Subcutaneous abdominal adipose tissue (tissue), 5 donors: ENCODE measurements at regions not wholly inside any gene's neighbourhood (a gene's known extent, or its start where the extent isn't known, plus 50 kb on each side); places are given as distances from the start of the nearest gene placed in this dataset.

Source experiments
- H3K27ac ChIP-seq: one replicate; pipeline ENCODE4 v1.7.0; 2013; ENCODE audit warnings: low read depth, mild to moderate bottlenecking, inconsistent platforms, low read length, moderate library complexity
- H3K27me3 ChIP-seq, 5 donors: one replicate each; pipeline ENCODE4 v1.7.0; 2013; ENCODE audit warnings: low read length in 5 of 5, inconsistent platforms in 1 of 5; ENCODE audit not compliant: control insufficient read depth in 5 of 5, insufficient read depth in 4 of 5
- H3K36me3 ChIP-seq, 5 donors: one replicate each; pipeline ENCODE4 v1.7.0; 2013; ENCODE audit warnings: low read length in 5 of 5; ENCODE audit not compliant: control insufficient read depth in 5 of 5, insufficient read depth in 5 of 5
- H3K4me1 ChIP-seq, 5 donors: one replicate each; pipeline ENCODE4 v1.7.0; 2013; ENCODE audit warnings: low read length in 5 of 5, mild to moderate bottlenecking in 3 of 5, moderate library complexity in 1 of 5; ENCODE audit not compliant: control insufficient read depth in 5 of 5, insufficient read depth in 5 of 5
- H3K4me3 ChIP-seq, 5 donors: one replicate each; pipeline ENCODE4 v1.7.0; 2013; ENCODE audit warnings: low read length in 5 of 5, low read depth in 1 of 5
- H3K9ac ChIP-seq, 5 donors: one replicate each; pipeline ENCODE4 v1.7.0; 2013; ENCODE audit warnings: low read length in 5 of 5, mild to moderate bottlenecking in 4 of 5, moderate library complexity in 3 of 5
- H3K9me3 ChIP-seq, 5 donors: one replicate each; pipeline ENCODE4 v1.7.0; 2013; ENCODE audit warnings: low read length in 5 of 5; ENCODE audit not compliant: control insufficient read depth in 5 of 5
- donor health status: healthy.
- donor health status: healthy.
- donor health status: healthy.
- donor health status: healthy.
- donor health status: healthy.

- Histone ChIP-seq H3K9me3 (no peaks in the 10 kb centered on the region), H3K36me3 (no peaks in the 10 kb centered on the region), H3K27ac (no peak overlapping the region), H3K4me3 (peak overlapping the region in 2 of 5 donors; percentile 2 to 32), H3K4me1 (peaks cover 0 to 8% (median 2%) of the 10 kb centered on the region in 5 donors), H3K27me3 (peaks cover 0 to 8% (median 3%) of the 10 kb centered on the region in 5 donors), H3K9ac (no peak overlapping the region)
Measured at GRCh38 chr10:6920072-6921019, 340.3 kb upstream of the PRKCQ start.

DNA sequence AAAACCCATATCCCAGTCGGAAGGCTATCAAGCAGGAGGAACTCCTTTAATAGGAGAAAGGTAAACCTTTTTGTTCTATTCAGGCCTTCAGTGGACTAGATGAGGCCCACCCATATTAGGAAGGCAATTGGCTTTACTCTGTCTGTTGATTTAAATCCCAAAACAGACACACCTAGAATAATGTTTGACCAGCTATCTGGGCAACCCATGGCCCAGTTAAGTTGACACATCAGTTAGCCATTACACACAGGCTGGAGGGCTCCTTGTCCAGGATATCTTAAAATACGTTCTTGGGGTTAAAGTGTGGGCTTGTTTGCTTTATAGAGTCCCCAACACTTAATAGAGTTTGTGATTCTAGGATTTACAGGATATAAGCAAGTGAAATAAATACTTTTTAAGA is 339.0 kb upstream of the PRKCQ start:
- Histone ChIP-seq H3K36me3 (no peaks in the 10 kb centered on the region), H3K9ac (no peak overlapping the region), H3K4me1 (peaks cover 0 to 8% (median 2%) of the 10 kb centered on the region in 5 donors), H3K27ac (no peak overlapping the region), H3K27me3 (peaks cover 0 to 8% (median 5%) of the 10 kb centered on the region in 5 donors), H3K4me3 (no peak overlapping the region), H3K9me3 (no peaks in the 10 kb centered on the region)

GRCh38 chr10:6918305-6918704 is 338.2 kb upstream of the PRKCQ start:
- no peak overlapping the region for H3K27ac ChIP-seq
- no peak overlapping the region for H3K4me3 ChIP-seq

GRCh38 chr10:6917125-6917524 is 337.0 kb upstream of the PRKCQ start:
- Histone ChIP-seq H3K4me3 (no peak overlapping the region), H3K9me3 (no peaks in the 10 kb centered on the region), H3K27me3 (peaks cover 0 to 8% (median 5%) of the 10 kb centered on the region in 5 donors), H3K9ac (no peak overlapping the region), H3K27ac (no peak overlapping the region), H3K36me3 (no peaks in the 10 kb centered on the region), H3K4me1 (peaks cover 0 to 8% (median 2%) of the 10 kb centered on the region in 5 donors)

More at GRCh38 chr10:6918305-6918704, 338.2 kb upstream of the PRKCQ start:
- Histone ChIP-seq H3K9ac (no peak overlapping the region), H3K9me3 (no peaks in the 10 kb centered on the region), H3K36me3 (no peaks in the 10 kb centered on the region), H3K27me3 (peaks cover 0 to 8% (median 5%) of the 10 kb centered on the region in 5 donors), H3K4me1 (peaks cover 0 to 8% (median 2%) of the 10 kb centered on the region in 5 donors)

DNA sequence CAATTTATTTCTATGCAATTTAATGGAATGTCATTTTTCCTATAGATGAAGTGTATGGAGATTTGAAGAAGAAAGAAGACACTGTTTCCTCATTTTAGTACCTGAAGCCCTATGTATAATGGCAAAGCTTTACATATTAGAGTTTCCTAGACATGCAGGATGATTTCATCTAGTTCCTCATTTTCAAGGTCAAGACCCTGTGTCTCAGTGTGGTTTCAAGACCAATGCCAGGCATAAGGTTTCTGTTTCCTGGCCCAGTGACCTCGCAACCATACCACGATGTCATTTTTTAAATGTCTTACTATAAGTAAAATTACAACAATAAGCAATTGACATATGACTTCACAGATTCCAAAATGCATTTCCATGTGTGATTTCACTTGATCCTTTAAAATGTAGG is 336.5 kb upstream of the PRKCQ start:
- Histone ChIP-seq H3K27me3 (peaks cover 0 to 8% (median 5%) of the 10 kb centered on the region in 5 donors), H3K4me3 (no peak overlapping the region), H3K36me3 (no peaks in the 10 kb centered on the region), H3K9me3 (no peaks in the 10 kb centered on the region), H3K27ac (no peak overlapping the region), H3K4me1 (peaks cover 0 to 8% (median 2%) of the 10 kb centered on the region in 5 donors), H3K9ac (no peak overlapping the region)

- Histone ChIP-seq H3K27ac (no peak overlapping the region), H3K36me3 (no peaks in the 10 kb centered on the region), H3K4me1 (peaks cover 0 to 6% (median 2%) of the 10 kb centered on the region in 5 donors), H3K4me3 (no peak overlapping the region), H3K27me3 (peaks cover 0 to 8% (median 5%) of the 10 kb centered on the region in 5 donors), H3K9me3 (no peaks in the 10 kb centered on the region), H3K9ac (no peak overlapping the region)
Measured at GRCh38 chr10:6915307-6915706, 335.2 kb upstream of the PRKCQ start.

- Histone ChIP-seq H3K27ac (no peak overlapping the region), H3K27me3 (peaks cover 0 to 2% (median 0%) of the 10 kb centered on the region in 5 donors), H3K9ac (no peak overlapping the region), H3K4me3 (no peak overlapping the region), H3K9me3 (no peaks in the 10 kb centered on the region), H3K36me3 (no peaks in the 10 kb centered on the region), H3K4me1 (no peaks in the 10 kb centered on the region)
Measured at GRCh38 chr10:6912929-6913328, 332.9 kb upstream of the PRKCQ start.

DNA sequence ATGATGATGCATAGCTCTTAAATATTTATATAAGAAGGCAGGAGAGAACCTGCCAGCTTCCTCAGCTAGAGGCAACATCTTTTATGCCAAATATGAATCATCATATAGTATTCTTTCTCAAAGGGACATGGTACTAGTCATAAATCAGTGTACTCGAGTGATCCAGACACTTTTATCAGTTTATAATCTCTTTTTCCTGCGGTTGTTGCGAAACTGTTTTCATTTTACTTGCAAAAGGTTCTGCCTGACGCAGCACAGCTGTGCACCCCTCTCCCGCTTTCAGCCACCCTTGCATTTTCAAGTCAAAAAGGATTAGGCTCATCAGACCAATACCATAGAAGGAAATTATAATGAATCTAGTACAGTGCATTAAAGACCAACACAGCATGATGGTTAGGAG is 332.3 kb upstream of the PRKCQ start:
- H3K4me3 ChIP-seq, result no peak overlapping the region
- no peak overlapping the region for H3K27ac ChIP-seq
- H3K9me3 ChIP-seq, result no peaks in the 10 kb centered on the region
- no peaks in the 10 kb centered on the region for H3K36me3 ChIP-seq
- no peak overlapping the region for H3K9ac ChIP-seq
- H3K4me1 ChIP-seq, result no peaks in the 10 kb centered on the region
- peaks cover 0 to 2% (median 0%) of the 10 kb centered on the region in 5 donors for H3K27me3 ChIP-seq

GRCh38 chr10:6912021-6912420 is 331.9 kb upstream of the PRKCQ start:
- H3K36me3 ChIP-seq, result no peaks in the 10 kb centered on the region
- no peak overlapping the region for H3K4me3 ChIP-seq
- H3K4me1 ChIP-seq, result no peaks in the 10 kb centered on the region
- H3K9ac ChIP-seq, result no peak overlapping the region
- H3K9me3 ChIP-seq, result no peaks in the 10 kb centered on the region
- H3K27me3 ChIP-seq, result peaks cover 0 to 2% (median 0%) of the 10 kb centered on the region in 5 donors
- no peak overlapping the region for H3K27ac ChIP-seq

DNA sequence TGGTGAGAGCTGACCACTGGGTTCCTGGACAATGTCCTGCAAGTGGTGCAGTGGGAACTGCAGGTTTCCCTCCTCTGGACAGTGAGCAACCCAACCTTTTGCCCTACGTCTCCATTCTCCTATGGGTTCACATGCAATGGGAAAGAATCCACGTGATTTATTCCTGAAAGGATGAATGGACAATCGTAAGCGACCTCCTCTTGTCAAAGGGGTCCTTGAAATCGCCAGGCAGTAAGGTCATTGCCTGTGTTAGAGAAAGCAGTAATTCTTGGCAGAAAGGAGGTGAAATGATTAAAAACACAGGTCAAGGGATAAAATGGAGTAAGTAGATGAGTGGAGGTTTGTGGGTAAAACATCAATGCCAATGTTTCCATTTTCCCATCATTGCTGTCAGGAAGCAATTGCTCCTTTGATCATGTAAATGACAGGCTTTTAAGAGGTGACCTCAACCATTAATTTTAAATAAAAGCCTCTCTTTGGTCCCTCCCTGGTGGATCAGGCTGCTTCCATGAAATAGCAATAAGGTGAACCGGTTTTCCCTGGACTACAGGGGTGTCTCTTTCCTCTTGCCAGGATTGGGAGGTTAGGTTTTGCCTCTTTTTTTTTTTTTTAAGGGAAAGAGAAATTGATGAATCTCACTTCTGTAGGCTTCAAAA is 330.0 kb upstream of the PRKCQ start:
- H3K27me3 ChIP-seq, result peaks cover 0 to 2% (median 0%) of the 10 kb centered on the region in 5 donors
- no peak overlapping the region for H3K9ac ChIP-seq
- H3K4me3 ChIP-seq, result no peak overlapping the region
- no peaks in the 10 kb centered on the region for H3K36me3 ChIP-seq
- no peaks in the 10 kb centered on the region for H3K4me1 ChIP-seq
- no peak overlapping the region for H3K27ac ChIP-seq
- no peaks in the 10 kb centered on the region for H3K9me3 ChIP-seq
